ENCODE measurements at regions not wholly inside any gene's neighbourhood (a gene's known extent, or its start where the extent isn't known, plus 50 kb on each side); places are given as distances from the start of the nearest gene placed in this dataset.
"Not testable (repeated sequence)": the region's sequence is repeated elsewhere in the genome, so short reads cannot be mapped to it uniquely, and the experiment has no call there.

GRCh38 chr10:16193241-16193640 is 243.6 kb upstream of the PTER start:
- no peaks in the 10 kb centered on the region for H3K4me1 Mint-ChIP-seq (ENCODE audit: unreplicated experiment)
- no peak for TF ChIP-seq CTCF (IDR thresholded peaks at IDR 0.05)
- H3K27me3 Mint-ChIP-seq (ENCODE audit: unreplicated experiment): no peaks in the 10 kb centered on the region
- no peak for DNase-seq (ENCODE audit: extremely low spot score, unreplicated experiment)
- H3K36me3 Mint-ChIP-seq (ENCODE audit: unreplicated experiment): no peaks in the 10 kb centered on the region
- H3K27ac Mint-ChIP-seq (ENCODE audit: unreplicated experiment): no peak overlapping the region
- H3K9me3 Mint-ChIP-seq (ENCODE audit: unreplicated experiment): peaks cover 5% of the 10 kb centered on the region
- no peak overlapping the region for H3K4me3 Mint-ChIP-seq (ENCODE audit: unreplicated experiment)

- peaks cover 5% of the 10 kb centered on the region for H3K9me3 Mint-ChIP-seq (ENCODE audit: unreplicated experiment)
- TF ChIP-seq CTCF (IDR thresholded peaks at IDR 0.05): no peak
- no peaks in the 10 kb centered on the region for H3K36me3 Mint-ChIP-seq (ENCODE audit: unreplicated experiment)
- no peak overlapping the region for H3K4me3 Mint-ChIP-seq (ENCODE audit: unreplicated experiment)
- DNase-seq (ENCODE audit: extremely low spot score, unreplicated experiment): no peak
- H3K4me1 Mint-ChIP-seq (ENCODE audit: unreplicated experiment): no peaks in the 10 kb centered on the region
- H3K27ac Mint-ChIP-seq (ENCODE audit: unreplicated experiment): no peak overlapping the region
- H3K27me3 Mint-ChIP-seq (ENCODE audit: unreplicated experiment): no peaks in the 10 kb centered on the region
Measured at GRCh38 chr10:16195178-16195769, 241.5 kb upstream of the PTER start.

GRCh38 chr10:16195894-16196293 is 240.9 kb upstream of the PTER start:
- Mint-ChIP-seq H3K9me3 (ENCODE audit: unreplicated experiment) (peaks cover 5% of the 10 kb centered on the region), H3K36me3 (ENCODE audit: unreplicated experiment) (no peaks in the 10 kb centered on the region)

GRCh38 chr10:16199216-16199615 is 237.6 kb upstream of the PTER start:
- TF ChIP-seq CTCF (IDR thresholded peaks at IDR 0.05): no peak
- H3K27ac Mint-ChIP-seq (ENCODE audit: unreplicated experiment): no peak overlapping the region
- H3K27me3 Mint-ChIP-seq (ENCODE audit: unreplicated experiment): peaks cover 2% of the 10 kb centered on the region
- H3K4me1 Mint-ChIP-seq (ENCODE audit: unreplicated experiment): no peaks in the 10 kb centered on the region
- H3K36me3 Mint-ChIP-seq (ENCODE audit: unreplicated experiment): no peaks in the 10 kb centered on the region
- DNase-seq (ENCODE audit: extremely low spot score, unreplicated experiment): no peak
- no peak overlapping the region for H3K4me3 Mint-ChIP-seq (ENCODE audit: unreplicated experiment)
- peaks cover 5% of the 10 kb centered on the region for H3K9me3 Mint-ChIP-seq (ENCODE audit: unreplicated experiment)

More at GRCh38 chr10:16195894-16196293, 240.9 kb upstream of the PTER start:
- Mint-ChIP-seq H3K27ac (ENCODE audit: unreplicated experiment) (no peak overlapping the region), H3K4me1 (ENCODE audit: unreplicated experiment) (no peaks in the 10 kb centered on the region), H3K4me3 (ENCODE audit: unreplicated experiment) (no peak overlapping the region), H3K27me3 (ENCODE audit: unreplicated experiment) (no peaks in the 10 kb centered on the region)
- DNase-seq (ENCODE audit: extremely low spot score, unreplicated experiment): no peak
- no peak for TF ChIP-seq CTCF (IDR thresholded peaks at IDR 0.05)

GRCh38 chr10:16223618-16224017 is 213.2 kb upstream of the PTER start:
- H3K9me3 Mint-ChIP-seq (ENCODE audit: unreplicated experiment): peaks cover 44% of the 10 kb centered on the region
- H3K27ac Mint-ChIP-seq (ENCODE audit: unreplicated experiment); DNase-seq (ENCODE audit: extremely low spot score, unreplicated experiment); H3K4me1 Mint-ChIP-seq (ENCODE audit: unreplicated experiment); H3K4me3 Mint-ChIP-seq (ENCODE audit: unreplicated experiment); H3K36me3 Mint-ChIP-seq (ENCODE audit: unreplicated experiment); H3K27me3 Mint-ChIP-seq (ENCODE audit: unreplicated experiment): not testable (repeated sequence)

- Mint-ChIP-seq H3K36me3 (ENCODE audit: unreplicated experiment) (no peaks in the 10 kb centered on the region), H3K27me3 (ENCODE audit: unreplicated experiment) (no peaks in the 10 kb centered on the region), H3K27ac (ENCODE audit: unreplicated experiment) (no peak overlapping the region), H3K4me3 (ENCODE audit: unreplicated experiment) (no peak overlapping the region), H3K4me1 (ENCODE audit: unreplicated experiment) (no peaks in the 10 kb centered on the region), H3K9me3 (ENCODE audit: unreplicated experiment) (peaks cover 31% of the 10 kb centered on the region)
- no peak for DNase-seq (ENCODE audit: extremely low spot score, unreplicated experiment)
- TF ChIP-seq CTCF (IDR thresholded peaks at IDR 0.05): no peak
Measured at GRCh38 chr10:16227674-16228073, 209.1 kb upstream of the PTER start.

Measured in osteocyte (in vitro differentiated cells).